HG02981 (cell line): ENCODE measurements at regions not wholly inside any gene's neighbourhood (a gene's known extent, or its start where the extent isn't known, plus 50 kb on each side); places are given as distances from the start of the nearest gene placed in this dataset.
"Not testable (repeated sequence)": the region's sequence is repeated elsewhere in the genome, so short reads cannot be mapped to it uniquely, and the experiment has no call there.

Experiments
- ATAC-seq: cut with Tn5 transposase; IDR thresholded peaks from one replicate; pipeline ENCODE4 v1.9.1; 2021; ENCODE audit warnings: mild to moderate bottlenecking, moderate library complexity; ENCODE audit not compliant: unreplicated experiment

DNA sequence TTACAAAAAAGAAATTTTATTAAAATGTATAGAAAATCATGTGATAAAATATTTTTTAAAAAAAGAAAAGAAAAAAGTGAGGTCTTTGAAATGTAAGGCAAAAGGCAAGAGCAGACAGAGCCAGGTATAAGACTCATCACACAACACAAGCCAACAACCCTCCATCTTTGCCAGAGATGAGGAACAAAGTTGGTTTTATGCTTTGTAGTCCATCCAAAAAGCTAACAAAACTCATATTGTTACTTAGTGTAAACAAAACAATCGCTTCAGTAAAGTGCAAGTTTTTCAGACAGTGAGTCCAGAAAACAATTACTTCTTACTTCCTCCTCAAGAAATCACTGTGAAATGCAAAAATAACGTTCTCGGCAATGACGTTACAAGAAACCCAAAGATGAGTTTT, 233.9 kb upstream of the FRG1 start:
- ATAC-seq = not testable (repeated sequence)

DNA sequence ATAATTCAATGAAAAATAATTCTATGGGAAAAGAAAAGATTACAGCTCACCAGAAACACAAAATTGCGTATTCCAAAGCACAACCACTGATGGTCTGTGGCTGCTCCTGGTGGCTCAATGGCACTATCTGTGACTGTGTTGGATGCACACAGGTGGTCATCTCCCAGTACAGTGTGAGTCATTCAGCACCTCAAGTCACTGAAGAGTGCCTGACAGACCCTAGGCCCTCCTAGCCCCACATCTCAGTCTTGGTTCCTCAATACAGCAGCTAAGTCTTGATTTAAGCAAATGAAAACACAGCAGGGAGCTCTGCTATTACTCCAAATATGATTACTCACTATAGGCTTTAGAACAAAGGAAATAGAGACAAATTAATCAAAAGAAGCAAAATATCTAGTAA, 233.4 kb upstream of the FRG1 start:
- ATAC-seq = not testable (repeated sequence)

DNA sequence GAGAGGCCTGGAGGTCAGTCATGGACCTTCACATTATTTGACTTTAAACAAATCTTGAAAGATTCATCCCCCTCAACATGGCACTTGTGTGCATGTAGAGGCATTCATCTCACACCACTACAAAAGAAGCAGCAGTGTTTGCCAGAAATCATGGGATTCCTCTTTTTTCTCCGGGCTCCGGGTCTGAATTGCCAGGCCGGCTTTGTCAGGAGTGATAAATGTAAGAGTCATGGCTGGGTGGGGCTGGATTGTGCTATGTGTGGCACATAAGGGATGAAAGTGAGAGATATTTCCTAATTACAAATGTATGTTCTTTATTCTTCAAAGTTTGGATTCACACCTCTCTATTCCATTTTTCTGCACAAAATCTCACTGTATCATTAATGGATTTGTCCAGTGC, 228.7 kb upstream of the FRG1 start:
- not testable (repeated sequence) for ATAC-seq

DNA sequence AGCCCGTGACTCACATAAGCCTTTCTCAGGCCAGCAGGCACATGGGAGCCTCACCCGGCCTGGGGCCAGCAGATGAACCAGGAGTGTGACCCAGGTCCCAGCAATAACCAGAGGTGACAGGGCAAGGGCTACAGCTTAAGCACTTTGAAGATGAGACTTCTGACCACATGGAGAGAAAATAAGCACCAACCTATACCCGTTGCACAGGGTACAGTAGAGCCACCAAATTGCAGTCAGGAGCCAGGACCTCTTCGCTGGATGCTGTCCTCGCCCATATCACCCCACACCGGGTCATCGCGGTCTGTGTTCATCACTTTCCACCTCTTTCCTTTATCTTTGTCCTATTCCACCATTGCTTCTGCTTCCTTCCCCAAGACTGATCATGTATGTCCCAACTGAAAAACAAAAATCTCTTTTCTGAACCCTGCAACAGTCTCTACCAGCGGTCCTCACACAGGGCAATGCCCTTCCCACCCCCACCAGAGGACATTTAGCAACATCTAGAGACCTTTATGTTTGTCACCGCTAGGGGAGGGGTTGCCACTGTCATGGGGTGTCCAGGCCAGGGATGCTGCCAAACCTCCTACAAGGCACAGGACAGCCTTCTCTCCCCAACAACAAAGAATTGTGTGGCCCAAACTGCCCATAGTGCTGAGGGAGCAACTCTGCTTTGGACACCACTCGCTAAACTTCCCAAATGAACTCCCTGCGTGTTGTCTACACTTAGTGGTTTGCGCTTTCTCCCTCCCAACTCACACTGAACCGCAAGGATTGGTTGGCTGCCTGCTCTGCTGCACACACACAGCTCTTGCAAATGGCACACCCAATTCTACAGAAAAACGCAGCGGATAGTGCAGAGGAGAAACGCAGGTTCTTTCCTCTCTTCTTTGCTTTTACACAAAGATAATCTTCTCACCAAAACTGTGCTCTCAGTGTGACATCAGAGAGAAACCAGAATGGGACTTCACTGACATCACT, 219.4 kb upstream of the FRG1 start:
- ATAC-seq = not testable (repeated sequence)

DNA sequence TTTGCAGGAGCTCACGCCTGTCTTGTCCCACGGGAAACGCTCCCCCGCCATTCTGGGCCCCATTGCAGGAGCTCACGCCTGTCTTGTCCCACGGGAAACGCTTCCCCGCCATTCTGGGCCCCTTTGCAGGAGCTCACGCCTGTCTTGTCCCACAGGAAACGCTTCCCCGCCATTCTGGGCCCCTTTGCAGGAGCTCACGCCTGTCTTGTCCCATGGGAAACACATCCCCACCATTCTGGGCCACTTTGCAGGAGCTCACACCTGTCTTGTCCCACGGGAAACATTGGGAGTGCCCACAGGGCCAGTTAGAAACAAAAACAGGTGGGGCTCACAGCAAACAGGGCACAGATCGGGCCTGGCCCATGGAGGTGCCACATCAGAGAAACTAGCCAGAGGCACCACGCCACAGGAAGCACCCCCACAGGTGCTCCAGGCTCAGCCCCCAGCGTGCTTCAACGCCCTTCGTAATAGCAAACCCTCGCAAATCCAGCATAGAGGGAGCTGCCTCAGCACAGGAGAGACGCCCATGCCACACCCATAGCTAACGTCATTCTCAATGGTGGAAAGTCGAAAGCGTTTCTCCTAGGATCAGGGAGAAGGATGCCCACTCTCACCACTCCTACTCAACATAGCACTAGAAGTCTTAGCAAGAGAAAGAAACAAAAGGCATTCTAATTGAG, 218.2 kb upstream of the FRG1 start:
- not testable (repeated sequence) for ATAC-seq

DNA sequence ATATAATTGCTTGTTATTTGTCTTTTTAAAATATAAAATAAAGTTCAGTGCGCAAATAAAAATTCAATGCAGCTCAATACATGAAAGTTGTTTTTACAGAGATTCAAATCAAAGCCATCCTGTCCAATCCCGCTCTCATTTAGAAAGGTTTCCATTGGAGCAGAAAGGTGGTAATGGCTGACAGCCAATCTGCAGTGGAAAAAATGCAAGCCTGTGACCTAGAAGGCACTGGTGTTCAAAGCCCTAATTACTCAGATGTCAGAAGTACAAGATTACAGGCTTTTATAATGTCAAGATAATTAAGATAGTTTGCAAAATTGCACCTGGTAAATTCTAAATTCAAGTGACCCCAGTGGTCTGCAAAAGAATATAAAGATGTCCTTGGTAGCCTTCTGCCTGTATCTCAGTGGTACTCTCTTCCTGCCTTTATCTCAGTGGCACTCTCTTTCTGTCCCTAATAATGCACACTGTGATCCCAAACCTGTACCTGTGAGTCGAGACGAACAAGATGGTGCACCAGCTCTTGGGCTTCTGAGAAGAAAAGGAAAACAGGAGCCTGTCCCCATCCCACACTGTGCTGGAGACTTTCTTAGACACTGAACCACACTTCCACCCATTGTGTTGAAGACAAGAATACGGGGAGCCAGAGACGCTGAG, 212.6 kb upstream of the FRG1 start:
- not testable (repeated sequence) for ATAC-seq

DNA sequence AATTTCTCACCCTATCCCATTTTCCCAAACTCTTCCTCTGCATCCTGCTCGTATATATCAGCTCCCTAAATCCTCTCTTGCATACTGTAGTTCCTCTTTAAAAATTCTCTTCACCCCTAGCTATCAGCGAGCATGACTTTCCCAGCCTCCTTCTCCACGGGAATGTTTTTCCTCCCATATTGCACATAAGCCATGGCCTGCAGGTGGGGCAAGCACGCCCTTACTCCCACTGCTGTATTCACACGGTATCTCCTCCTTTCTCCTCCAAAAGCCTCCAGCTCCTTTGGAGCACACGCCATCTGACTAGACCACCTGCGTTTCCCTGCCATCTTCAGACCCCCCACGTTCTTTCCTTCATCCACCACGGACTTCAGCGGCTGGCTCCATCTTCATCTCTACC, 208.7 kb upstream of the FRG1 start:
- not testable (repeated sequence) for ATAC-seq

DNA sequence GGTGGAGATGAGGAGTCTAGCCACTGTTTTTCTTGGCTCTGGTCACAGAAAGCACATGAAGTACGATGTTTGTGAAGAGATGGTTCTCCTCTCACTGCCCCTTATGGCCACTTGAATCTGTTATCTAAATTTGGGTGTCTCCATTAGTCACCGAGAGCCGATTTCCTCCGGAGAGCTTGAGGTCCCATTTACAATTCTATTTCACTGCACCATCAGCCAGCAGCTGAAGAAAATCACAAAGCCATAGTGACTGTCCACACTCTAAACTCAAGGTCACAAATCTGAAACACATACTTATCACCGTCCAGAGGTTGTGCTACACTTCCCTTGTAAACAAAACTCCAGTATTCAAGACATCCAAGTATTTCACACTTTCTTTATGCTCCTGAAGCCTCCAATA, 207.2 kb upstream of the FRG1 start:
- not testable (repeated sequence) for ATAC-seq

DNA sequence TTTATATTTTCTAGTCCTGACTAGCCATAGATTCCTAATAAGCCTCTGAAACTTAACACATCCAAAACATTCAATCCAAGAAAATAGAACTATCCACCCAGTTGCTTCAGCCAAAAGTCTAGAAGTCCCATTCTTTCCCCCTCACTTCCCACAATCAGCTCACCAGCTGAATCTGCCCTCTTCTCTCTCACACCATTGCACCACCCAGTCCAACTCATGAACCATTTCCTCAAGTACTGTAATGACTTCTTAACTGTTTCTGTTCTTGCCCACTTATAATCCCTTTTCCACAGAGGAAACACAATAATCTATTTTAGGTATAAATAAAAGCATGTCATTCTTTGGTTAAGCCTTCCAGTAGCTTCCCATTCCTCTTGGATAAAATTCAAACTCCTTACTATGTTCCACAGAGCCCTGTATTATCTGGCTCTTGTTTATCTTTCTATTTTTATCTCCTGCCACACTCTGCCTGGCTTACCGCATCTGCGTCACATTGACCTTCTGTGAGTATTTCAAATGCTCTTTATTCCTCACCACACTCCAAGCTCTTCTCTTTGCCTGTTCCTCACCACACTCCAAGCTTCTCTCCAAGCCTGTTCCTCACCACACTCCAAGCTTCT, 205.9 kb upstream of the FRG1 start:
- ATAC-seq = not testable (repeated sequence)

DNA sequence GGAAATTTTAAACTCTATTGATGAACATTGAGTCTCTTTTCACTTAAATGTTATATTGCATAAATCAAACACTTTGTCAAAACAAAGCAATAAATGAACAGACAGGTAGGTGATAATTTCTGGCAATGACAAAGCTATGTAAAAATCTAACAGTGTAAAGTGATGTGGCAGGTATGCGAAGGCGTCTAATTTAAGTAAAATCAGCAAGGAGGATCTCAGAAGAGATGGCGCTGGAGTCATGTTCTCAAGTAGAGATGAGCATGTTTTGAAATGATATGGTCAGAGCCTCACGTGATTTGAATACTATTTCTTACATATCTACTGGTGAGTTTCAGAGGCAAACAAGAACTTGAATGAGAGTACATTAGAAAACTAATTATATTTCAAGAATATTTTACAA, 204.0 kb upstream of the FRG1 start:
- not testable (repeated sequence) for ATAC-seq

DNA sequence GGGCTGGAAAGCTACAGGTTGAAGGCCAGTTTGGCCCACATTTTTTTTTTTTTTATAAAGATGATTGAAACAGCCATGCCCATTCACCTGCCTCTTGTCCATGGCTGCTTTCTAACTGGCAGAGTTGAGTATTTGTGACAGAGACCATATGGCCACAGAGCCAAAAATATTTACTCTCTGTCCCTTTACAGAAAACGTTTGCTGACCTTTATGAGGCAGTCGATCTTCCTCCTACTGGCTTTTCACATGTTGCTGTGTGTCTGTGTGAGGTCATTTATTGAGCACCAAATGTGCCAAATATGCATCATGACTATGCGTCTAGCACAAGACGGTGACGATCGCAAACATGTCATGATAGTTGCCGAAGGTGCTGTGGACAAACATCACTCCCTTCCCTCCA, 200.6 kb upstream of the FRG1 start:
- ATAC-seq = not testable (repeated sequence)

DNA sequence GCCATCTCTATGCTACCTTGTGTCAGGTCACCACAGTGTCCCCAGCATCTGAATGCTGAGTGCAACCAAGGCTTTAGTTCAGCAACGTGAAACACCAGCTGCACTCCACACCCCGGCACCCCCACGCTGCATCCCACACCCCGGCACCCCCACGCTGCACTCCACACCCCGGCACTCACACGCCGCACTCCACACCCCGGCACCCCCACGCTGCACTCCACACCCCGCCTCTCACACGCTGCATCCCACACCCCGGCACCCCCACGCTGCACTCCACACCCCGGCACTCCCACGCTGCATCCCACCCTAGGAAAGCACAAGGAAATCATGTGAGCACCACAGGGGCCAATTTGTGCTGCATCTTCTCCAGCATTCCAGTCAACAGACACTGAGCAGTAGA, 199.8 kb upstream of the FRG1 start:
- no peak for ATAC-seq

DNA sequence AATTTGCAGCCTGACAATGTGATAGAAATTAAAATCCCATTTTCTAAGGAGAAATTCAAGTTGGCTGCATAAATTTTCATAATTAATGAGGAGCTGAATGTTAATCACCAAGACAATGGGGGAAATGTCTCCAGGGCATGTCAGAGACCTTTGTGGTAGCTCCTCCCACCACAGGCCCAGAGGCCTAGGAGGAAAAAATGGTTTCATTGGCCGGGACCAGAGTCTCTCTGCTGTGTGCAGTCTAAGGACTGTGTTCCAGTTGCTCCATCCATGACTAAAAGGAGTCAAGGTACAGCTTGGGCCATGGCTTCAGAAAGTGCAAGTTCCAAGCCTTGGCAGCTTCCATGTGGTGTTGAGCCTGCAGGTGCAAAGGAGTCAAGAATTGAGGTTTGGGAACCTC, 187.6 kb upstream of the FRG1 start:
- not testable (repeated sequence) for ATAC-seq

DNA sequence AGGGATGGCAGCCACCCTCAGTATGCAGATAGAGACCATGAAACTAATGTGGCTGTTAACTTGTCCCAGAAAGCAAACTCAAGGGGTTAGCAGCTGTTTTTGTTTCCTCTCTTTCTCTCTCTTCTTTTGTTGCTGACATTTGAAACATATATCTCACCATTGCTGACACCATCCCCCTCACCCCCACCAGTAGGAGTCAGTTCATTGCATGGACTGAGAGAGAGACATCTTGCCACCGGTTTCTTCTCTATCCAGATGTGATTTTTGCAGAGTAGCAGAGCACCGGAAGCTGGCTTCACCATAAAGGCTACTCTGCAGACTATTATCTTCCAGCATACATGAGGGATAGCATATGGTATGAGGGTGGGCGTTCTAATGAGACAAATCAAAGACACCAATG, 177.1 kb upstream of the FRG1 start:
- ATAC-seq = no peak

DNA sequence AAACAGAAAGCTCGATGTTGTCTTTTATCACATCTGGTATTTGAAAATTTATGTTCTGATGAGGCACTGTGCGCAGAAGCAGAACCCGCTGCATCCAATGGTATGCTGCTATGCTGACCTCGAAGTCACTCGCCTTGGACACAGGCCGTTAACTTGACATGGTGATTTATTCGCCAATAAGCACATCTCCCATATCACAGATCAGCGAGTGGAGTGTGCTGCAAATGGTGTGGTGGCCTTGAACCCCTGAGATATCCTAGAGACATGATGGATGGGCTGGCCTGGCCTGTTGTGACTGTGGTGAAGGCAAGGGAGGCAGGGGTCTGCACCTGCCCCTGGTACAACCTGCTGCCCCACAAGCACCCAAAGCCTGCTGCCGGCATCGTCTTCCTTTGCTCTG, 175.4 kb upstream of the FRG1 start:
- no peak for ATAC-seq

DNA sequence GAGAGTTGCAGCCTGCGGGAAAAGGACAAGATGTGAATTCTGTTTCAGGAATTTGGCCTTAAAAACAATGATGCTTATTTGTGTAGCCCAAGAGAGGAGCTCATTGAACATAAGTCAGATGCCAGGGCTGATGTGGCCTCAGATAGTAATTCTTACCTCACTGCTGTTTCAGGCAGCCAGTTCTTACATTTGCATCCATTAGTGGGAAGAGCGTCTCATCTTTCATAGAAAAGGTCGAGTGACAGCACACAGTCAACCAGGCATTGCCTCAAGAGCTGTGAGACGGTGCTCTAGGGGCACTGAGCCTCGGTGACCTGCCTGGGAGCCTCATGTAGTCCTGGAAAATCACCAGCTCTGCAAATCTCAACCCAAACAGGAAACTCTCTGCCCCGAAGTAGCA, 174.9 kb upstream of the FRG1 start:
- no peak for ATAC-seq

DNA sequence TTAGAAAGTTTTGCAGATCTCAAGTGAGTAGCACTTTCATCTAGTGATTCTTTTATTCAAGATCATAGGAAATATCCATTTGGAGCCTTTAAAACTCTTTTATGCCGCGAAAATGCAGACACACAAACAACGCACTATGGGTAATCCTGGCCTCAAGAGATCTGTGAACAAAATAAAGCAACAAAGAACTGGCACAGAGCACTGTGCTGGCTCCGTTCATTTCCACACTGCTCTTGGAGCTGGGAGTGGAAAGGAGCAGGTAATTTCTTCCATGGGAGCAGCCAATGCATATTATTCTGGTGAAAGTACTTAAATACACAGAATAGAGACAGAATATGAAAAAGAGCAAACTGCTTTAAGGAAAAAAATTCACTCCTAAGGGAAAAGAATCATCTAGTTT, 172.7 kb upstream of the FRG1 start:
- ATAC-seq = no peak

DNA sequence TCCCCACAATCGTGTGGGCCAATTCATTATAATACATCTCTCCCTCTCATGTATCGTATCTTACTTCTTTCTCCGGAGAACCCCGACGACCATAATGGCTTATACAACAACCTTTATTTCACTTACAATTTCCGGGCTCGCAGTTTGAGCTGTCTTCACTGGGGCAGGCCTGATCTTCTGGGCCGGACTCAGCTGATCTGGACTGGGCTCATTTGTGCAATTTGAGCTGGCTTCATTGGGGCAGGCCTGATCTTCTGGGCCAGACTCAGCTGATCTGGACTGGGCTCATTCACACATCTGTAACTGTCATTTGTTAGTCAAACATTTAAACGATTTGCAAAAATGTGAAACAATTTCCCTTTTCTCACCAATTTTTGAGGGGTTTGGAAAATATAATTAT, 171.5 kb upstream of the FRG1 start:
- no peak for ATAC-seq

DNA sequence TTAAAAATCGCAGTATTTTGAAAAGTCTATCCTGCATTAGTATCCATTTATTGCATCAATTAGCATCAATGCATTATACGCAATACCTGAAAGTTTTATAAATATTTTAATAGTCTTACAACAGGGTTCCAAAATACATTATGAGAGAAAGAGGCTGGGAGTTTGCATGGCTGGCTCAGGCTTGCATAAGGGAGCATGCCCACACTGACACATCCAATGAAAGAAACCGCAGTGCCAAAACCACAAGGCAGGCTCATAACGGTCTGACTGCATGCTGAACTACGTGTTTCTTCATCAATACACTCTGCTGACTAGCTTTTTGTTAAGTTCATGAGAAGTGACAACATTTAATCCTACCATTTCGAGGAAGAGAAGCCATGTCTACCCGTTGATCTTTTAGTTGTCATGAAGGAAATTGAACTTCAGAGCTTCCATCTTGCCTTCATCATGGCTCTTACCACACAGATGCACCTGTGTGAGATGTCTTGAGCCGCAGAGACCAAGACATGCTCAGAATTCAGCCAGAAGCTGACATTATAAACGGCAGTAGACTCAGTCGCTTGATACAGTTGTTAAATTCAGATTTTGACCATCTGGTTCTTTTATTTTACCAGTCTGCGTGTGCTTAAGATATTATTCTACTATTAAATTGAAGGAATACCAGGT, 168.8 kb upstream of the FRG1 start:
- ATAC-seq = no peak

DNA sequence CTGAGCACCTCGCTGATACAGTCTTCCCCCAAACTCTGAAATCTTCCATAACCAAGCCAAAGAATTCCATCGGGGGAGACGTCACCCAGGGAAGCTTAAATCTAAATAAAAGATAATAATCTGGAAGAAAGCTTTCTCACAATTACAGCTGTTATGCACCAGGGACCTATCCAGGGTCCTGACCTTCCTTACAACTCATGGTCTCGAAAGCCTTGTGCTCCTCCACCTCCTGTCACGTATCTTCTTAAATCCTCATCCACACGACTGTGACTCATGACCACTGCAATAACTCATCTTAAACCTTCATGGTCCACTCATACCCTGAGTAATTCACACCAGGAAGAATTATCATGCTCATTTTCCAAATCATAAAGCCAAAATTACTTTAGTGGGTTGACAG, 166.8 kb upstream of the FRG1 start:
- no peak for ATAC-seq
